Keratinocyte (primary cell): ENCODE measurements at regions not wholly inside any gene's neighbourhood (a gene's known extent, or its start where the extent isn't known, plus 50 kb on each side); places are given as distances from the start of the nearest gene placed in this dataset.

ENCODE experiments used
- DNase-seq: peaks from one replicate; pipeline ENCODE4 v3.0.0-alpha.2; 2011; ENCODE audit warnings: low read depth, missing footprints, low spot score
- FAIRE-seq: peaks from 2 replicates; lab custom pipeline; 2011; peaks lifted over from hg19 to GRCh38; lab: Jason Lieb, UNC
- H2AFZ ChIP-seq: 2 replicates; pipeline ENCODE4 v1.6.0; 2012; ENCODE audit warnings: low read length, control low read depth, inconsistent platforms; ENCODE audit not compliant: control insufficient read depth
- H3K27ac ChIP-seq: 2 replicates; pipeline ENCODE4 v1.5.1; 2011; ENCODE audit warnings: low read length; ENCODE audit not compliant: control insufficient read depth, insufficient read depth
- H3K27me3 ChIP-seq: 3 replicates; pipeline ENCODE4 v1.6.0; 2011; ENCODE audit warnings: low read length; ENCODE audit not compliant: control insufficient read depth, insufficient read depth; ENCODE audit errors: extremely low read depth
- H3K36me3 ChIP-seq, 2 experiments: 2 replicates in 1 of 2; 3 replicates in 1 of 2; pipeline ENCODE4 v1.5.1; 2011; ENCODE audit warnings: low read length in 2 of 2, mild to moderate bottlenecking in 1 of 2; ENCODE audit not compliant: control insufficient read depth in 2 of 2, insufficient read depth in 2 of 2; ENCODE audit errors: extremely low read depth in 1 of 2
- H3K4me1 ChIP-seq: 3 replicates; pipeline ENCODE4 v1.5.1; 2011; ENCODE audit warnings: low read length; ENCODE audit not compliant: control insufficient read depth, insufficient read depth; ENCODE audit errors: extremely low read depth
- H3K4me2 ChIP-seq: 3 replicates; pipeline ENCODE4 v1.6.0; 2011; ENCODE audit warnings: low read depth, low read length; ENCODE audit not compliant: control insufficient read depth, insufficient read depth; ENCODE audit errors: extremely low read depth
- H3K4me3 ChIP-seq, 3 experiments: fragments of 200-600 bp in 1 of 3; sonication (generic) in 1 of 3; 2 replicates in 2 of 3; 3 replicates in 1 of 3; pipeline ENCODE4 v1.5.1; 2011 to 2016; ENCODE audit warnings: low read length in 3 of 3, mild to moderate bottlenecking in 3 of 3, control low read depth in 2 of 3, inconsistent platforms in 1 of 3, low read depth in 1 of 3, mixed read lengths in 1 of 3, mixed run types in 1 of 3, moderate library complexity in 1 of 3; ENCODE audit not compliant: control insufficient read depth in 2 of 3, insufficient read depth in 2 of 3; ENCODE audit errors: extremely low read depth in 1 of 3
- H3K79me2 ChIP-seq: 2 replicates; pipeline ENCODE4 v1.6.0; 2012; ENCODE audit warnings: low read length; ENCODE audit not compliant: control insufficient read depth, insufficient read depth
- H3K9ac ChIP-seq: 3 replicates; pipeline ENCODE4 v1.6.0; 2011; ENCODE audit warnings: low read length; ENCODE audit not compliant: control insufficient read depth, insufficient read depth; ENCODE audit errors: extremely low read depth
- H3K9me1 ChIP-seq: 3 replicates; pipeline ENCODE4 v1.6.0; 2011; ENCODE audit warnings: low read length; ENCODE audit not compliant: control insufficient read depth, insufficient read depth; ENCODE audit errors: extremely low read depth
- H3K9me3 ChIP-seq: 2 replicates; pipeline ENCODE4 v1.5.1; 2012; ENCODE audit warnings: low read depth, low read length; ENCODE audit not compliant: control insufficient read depth
- H4K20me1 ChIP-seq: 3 replicates; pipeline ENCODE4 v1.6.0; 2011; ENCODE audit warnings: low read length; ENCODE audit not compliant: control insufficient read depth, insufficient read depth; ENCODE audit errors: extremely low read depth
- EZH2 ChIP-seq: IDR thresholded peaks from one replicate; pipeline ENCODE4 v1.6.1; 2012; ENCODE audit warnings: inconsistent platforms, mild to moderate bottlenecking, low read length, moderate library complexity
- dilution Hi-C: fragments of 300-500 bp; cut with MboI; formaldehyde crosslinking; loops from one replicate; pipeline ENCODE4 v1.7.0; 2020; ENCODE audit warnings: low sequenced_read_pairs; ENCODE audit not compliant: extremely low pct_ligation_motif_present
- TF ChIP-seq, protein P1 (sequence below), 3 experiments: IDR thresholded peaks in 1 of 3; conservative IDR thresholded peaks in 1 of 3; optimal IDR thresholded peaks in 1 of 3; 2 replicates in 2 of 3; 3 replicates in 1 of 3; pipeline versions ENCODE3 to v1.5.1; 2011; ENCODE audit warnings: low read length in 3 of 3, mild to moderate bottlenecking in 3 of 3, moderate library complexity in 2 of 3, control low read depth in 1 of 3, inconsistent platforms in 1 of 3; ENCODE audit not compliant: insufficient read depth in 2 of 3; ENCODE audit errors: extremely low read depth in 1 of 3

DNA sequence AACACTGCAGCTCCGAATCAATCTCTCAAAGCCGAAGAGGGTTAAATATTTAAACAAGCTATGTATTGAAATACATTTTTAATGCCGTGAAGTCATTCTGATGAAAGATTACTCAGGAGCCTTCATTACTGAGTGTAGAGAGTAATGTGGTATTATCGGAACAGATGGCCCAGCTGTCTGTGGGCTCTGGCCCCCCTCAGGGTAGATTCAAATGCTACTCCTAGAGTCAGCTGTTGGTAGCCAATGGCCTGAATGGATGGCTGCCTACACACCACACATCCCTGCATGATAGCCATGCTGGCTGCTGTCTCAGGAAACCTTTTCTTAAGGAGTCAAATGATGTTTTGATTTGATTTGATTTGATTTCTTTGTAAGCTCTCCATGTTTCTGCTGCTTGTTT is 732.3 kb upstream of the CELF4 start:
- H3K36me3 ChIP-seq: no peaks in the 10 kb centered on the region
- H3K4me3 ChIP-seq: no peak overlapping the region
- no peak for DNase-seq
- no peak for TF ChIP-seq EZH2
- TF ChIP-seq, protein P1, sequence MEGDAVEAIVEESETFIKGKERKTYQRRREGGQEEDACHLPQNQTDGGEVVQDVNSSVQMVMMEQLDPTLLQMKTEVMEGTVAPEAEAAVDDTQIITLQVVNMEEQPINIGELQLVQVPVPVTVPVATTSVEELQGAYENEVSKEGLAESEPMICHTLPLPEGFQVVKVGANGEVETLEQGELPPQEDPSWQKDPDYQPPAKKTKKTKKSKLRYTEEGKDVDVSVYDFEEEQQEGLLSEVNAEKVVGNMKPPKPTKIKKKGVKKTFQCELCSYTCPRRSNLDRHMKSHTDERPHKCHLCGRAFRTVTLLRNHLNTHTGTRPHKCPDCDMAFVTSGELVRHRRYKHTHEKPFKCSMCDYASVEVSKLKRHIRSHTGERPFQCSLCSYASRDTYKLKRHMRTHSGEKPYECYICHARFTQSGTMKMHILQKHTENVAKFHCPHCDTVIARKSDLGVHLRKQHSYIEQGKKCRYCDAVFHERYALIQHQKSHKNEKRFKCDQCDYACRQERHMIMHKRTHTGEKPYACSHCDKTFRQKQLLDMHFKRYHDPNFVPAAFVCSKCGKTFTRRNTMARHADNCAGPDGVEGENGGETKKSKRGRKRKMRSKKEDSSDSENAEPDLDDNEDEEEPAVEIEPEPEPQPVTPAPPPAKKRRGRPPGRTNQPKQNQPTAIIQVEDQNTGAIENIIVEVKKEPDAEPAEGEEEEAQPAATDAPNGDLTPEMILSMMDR (optimal IDR thresholded peaks at IDR 0.05 in 1 of 3, IDR thresholded peaks at IDR 0.05 in 1 of 3, conservative IDR thresholded peaks at IDR 0.05 in 1 of 3; ENCODE audit: extremely low read depth in 1 of 3, insufficient read depth in 2 of 3, low read length in 3 of 3): no peak
- dilution Hi-C loops: no loop called here
- H3K4me1 ChIP-seq: peaks cover 9% of the 10 kb centered on the region
- no peaks in the 10 kb centered on the region for H3K79me2 ChIP-seq
- no peaks in the 10 kb centered on the region for H3K9me3 ChIP-seq
- no peak overlapping the region for H3K27ac ChIP-seq
- no peak overlapping the region for H2AFZ ChIP-seq
- H4K20me1 ChIP-seq: no peaks in the 10 kb centered on the region
- H3K4me2 ChIP-seq: no peak overlapping the region
- no peaks in the 10 kb centered on the region for H3K27me3 ChIP-seq
- H3K9ac ChIP-seq: no peak overlapping the region
- no peaks in the 10 kb centered on the region for H3K9me1 ChIP-seq
- FAIRE-seq: no peak

DNA sequence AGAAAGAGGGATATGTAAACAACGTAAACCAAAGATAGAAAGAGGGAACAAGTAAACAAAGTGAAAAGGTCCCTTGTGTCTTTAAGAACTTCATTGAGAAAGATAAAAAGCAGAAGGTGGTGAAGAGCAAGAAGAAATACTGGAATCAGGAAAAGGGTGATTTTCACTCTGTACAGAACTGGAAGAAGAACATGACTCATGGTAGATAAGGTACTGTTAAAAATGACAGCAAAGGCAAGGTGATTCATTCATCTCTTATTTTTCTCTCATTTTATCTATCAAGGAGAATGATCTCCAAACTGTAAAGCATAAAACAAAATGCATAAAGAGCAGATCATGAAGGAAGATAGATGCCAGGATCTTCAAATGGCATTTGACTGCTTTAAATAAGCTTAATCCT is 724.6 kb upstream of the CELF4 start:
- no peaks in the 10 kb centered on the region for H3K27me3 ChIP-seq
- dilution Hi-C loops: no loop called here
- no peaks in the 10 kb centered on the region for H3K9me3 ChIP-seq
- H3K9me1 ChIP-seq: no peaks in the 10 kb centered on the region
- H2AFZ ChIP-seq: no peak overlapping the region
- no peak overlapping the region for H3K27ac ChIP-seq
- DNase-seq: no peak
- no peaks in the 10 kb centered on the region for H3K79me2 ChIP-seq
- H3K36me3 ChIP-seq: no peaks in the 10 kb centered on the region
- no peaks in the 10 kb centered on the region for H4K20me1 ChIP-seq
- H3K4me2 ChIP-seq: no peak overlapping the region
- peak; percentile 29 for FAIRE-seq
- no peak for TF ChIP-seq EZH2
- TF ChIP-seq, protein P1 (optimal IDR thresholded peaks at IDR 0.05 in 1 of 3, IDR thresholded peaks at IDR 0.05 in 1 of 3, conservative IDR thresholded peaks at IDR 0.05 in 1 of 3; ENCODE audit: extremely low read depth in 1 of 3, insufficient read depth in 2 of 3, low read length in 3 of 3): no peak
- H3K4me1 ChIP-seq: no peaks in the 10 kb centered on the region
- H3K9ac ChIP-seq: no peak overlapping the region
- H3K4me3 ChIP-seq: no peak overlapping the region
